ENCODE measurements at regions not wholly inside any gene's neighbourhood (a gene's known extent, or its start where the extent isn't known, plus 50 kb on each side); places are given as distances from the start of the nearest gene placed in this dataset.

DNA sequence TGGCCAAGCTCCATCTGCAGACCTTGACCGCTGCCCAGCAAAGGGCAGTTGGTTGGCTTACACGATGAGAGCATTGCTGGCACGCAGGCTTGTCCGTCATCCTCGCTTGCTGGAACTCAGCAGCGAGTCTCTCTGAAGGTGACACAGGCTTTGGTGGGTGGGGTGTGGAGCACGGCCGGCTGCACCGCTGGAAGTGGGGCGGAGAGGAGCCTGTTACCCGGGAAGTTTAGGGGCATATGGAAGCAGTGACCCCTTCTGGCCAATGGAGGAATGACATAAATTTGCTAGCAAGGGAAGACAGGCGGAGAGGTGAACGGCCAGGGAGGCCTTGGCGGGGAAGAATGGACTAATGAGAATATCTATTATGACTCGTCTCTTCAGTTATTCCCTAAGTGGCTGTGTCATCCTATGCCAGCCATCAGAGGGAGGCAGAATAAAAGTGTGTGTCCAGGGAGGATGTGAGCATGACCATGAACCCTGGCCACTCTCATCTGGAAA lies 65.9 kb upstream of the SDK2 start:
- TF ChIP-seq ZNF674 (CRISPR knock-in tag; IDR thresholded peaks at IDR 0.05; ENCODE audit: low read depth), result no peak
- TF ChIP-seq, protein P1, sequence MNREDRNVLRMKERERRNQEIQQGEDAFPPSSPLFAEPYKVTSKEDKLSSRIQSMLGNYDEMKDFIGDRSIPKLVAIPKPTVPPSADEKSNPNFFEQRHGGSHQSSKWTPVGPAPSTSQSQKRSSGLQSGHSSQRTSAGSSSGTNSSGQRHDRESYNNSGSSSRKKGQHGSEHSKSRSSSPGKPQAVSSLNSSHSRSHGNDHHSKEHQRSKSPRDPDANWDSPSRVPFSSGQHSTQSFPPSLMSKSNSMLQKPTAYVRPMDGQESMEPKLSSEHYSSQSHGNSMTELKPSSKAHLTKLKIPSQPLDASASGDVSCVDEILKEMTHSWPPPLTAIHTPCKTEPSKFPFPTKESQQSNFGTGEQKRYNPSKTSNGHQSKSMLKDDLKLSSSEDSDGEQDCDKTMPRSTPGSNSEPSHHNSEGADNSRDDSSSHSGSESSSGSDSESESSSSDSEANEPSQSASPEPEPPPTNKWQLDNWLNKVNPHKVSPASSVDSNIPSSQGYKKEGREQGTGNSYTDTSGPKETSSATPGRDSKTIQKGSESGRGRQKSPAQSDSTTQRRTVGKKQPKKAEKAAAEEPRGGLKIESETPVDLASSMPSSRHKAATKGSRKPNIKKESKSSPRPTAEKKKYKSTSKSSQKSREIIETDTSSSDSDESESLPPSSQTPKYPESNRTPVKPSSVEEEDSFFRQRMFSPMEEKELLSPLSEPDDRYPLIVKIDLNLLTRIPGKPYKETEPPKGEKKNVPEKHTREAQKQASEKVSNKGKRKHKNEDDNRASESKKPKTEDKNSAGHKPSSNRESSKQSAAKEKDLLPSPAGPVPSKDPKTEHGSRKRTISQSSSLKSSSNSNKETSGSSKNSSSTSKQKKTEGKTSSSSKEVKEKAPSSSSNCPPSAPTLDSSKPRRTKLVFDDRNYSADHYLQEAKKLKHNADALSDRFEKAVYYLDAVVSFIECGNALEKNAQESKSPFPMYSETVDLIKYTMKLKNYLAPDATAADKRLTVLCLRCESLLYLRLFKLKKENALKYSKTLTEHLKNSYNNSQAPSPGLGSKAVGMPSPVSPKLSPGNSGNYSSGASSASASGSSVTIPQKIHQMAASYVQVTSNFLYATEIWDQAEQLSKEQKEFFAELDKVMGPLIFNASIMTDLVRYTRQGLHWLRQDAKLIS (CRISPR knock-in tag; IDR thresholded peaks at IDR 0.05), result no peak
- TF ChIP-seq DPF2 (CRISPR knock-in tag; IDR thresholded peaks at IDR 0.05; ENCODE audit: borderline replicate concordance, low read depth), result no peak
- TF ChIP-seq, protein P2, sequence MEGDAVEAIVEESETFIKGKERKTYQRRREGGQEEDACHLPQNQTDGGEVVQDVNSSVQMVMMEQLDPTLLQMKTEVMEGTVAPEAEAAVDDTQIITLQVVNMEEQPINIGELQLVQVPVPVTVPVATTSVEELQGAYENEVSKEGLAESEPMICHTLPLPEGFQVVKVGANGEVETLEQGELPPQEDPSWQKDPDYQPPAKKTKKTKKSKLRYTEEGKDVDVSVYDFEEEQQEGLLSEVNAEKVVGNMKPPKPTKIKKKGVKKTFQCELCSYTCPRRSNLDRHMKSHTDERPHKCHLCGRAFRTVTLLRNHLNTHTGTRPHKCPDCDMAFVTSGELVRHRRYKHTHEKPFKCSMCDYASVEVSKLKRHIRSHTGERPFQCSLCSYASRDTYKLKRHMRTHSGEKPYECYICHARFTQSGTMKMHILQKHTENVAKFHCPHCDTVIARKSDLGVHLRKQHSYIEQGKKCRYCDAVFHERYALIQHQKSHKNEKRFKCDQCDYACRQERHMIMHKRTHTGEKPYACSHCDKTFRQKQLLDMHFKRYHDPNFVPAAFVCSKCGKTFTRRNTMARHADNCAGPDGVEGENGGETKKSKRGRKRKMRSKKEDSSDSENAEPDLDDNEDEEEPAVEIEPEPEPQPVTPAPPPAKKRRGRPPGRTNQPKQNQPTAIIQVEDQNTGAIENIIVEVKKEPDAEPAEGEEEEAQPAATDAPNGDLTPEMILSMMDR (CRISPR knock-in tag; IDR thresholded peaks at IDR 0.05), result peak; percentile 90
- no peak for TF ChIP-seq KAT7 (CRISPR knock-in tag; IDR thresholded peaks at IDR 0.05; ENCODE audit: borderline replicate concordance)
- TF ChIP-seq ZNF879 (CRISPR knock-in tag; IDR thresholded peaks at IDR 0.05), result no peak
- TF ChIP-seq MBD4 (IDR thresholded peaks at IDR 0.05; ENCODE audit: borderline replicate concordance, low read length), result no peak
- TF ChIP-seq ATF7-NPFF (CRISPR knock-in tag; IDR thresholded peaks at IDR 0.05; ENCODE audit: low read depth), result no peak
- no peak for TF ChIP-seq RAD51 (IDR thresholded peaks at IDR 0.05; ENCODE audit: borderline replicate concordance)
- 0 out of 2 replicates have a peak, but pooled peaks have one; percentile 34 for TF ChIP-seq ZNF746 (CRISPR knock-in tag; IDR thresholded peaks at IDR 0.05)
- TF ChIP-seq ZBTB20 (CRISPR knock-in tag; IDR thresholded peaks at IDR 0.05; ENCODE audit: borderline replicate concordance, low read depth), result no peak

Measured in HepG2 (cell line).